ENCODE measurements at regions not wholly inside any gene's neighbourhood (a gene's known extent, or its start where the extent isn't known, plus 50 kb on each side); places are given as distances from the start of the nearest gene placed in this dataset.
"Not testable (repeated sequence)": the region's sequence is repeated elsewhere in the genome, so short reads cannot be mapped to it uniquely, and the experiment has no call there.

- DNase-seq, result peak; percentile 67
Measured at GRCh38 chrY:10627116-10627515, 1099.4 kb downstream of the TSPY10 start.

- DNase-seq, result not testable (repeated sequence)
Measured at GRCh38 chrY:10648813-10649212, 1121.1 kb downstream of the TSPY10 start.

GRCh38 chrY:10657120-10657519 lies 1129.4 kb downstream of the TSPY10 start:
- DNase-seq, result not testable (repeated sequence)

- DNase-seq, result no peak
Measured at GRCh38 chrY:10666785-10667184, 1139.1 kb downstream of the TSPY10 start.

- no peak for DNase-seq
Measured at GRCh38 chrY:10686414-10686813, 1158.7 kb downstream of the TSPY10 start.
